Loucy (cell line): ENCODE measurements at regions not wholly inside any gene's neighbourhood (a gene's known extent, or its start where the extent isn't known, plus 50 kb on each side); places are given as distances from the start of the nearest gene placed in this dataset.

Source experiments
- H2AFZ ChIP-seq: fragments of 200-600 bp; sonication (generic); 2 replicates; pipeline ENCODE4 v1.6.0; 2016; ENCODE audit warnings: antibody characterized with exemption, mild to moderate bottlenecking, low read length, moderate library complexity
- H3F3A ChIP-seq: fragments of 200-600 bp; 2 replicates; pipeline ENCODE4 v1.6.0; 2016; ENCODE audit warnings: antibody characterized with exemption, low read depth, mild to moderate bottlenecking
- H3K27me3 ChIP-seq: fragments of 200-600 bp; sonication (generic); 2 replicates; pipeline ENCODE4 v1.6.1; 2014; ENCODE audit warnings: low read length, mild to moderate bottlenecking; ENCODE audit not compliant: insufficient read depth, poor library complexity, severe bottlenecking
- H3K36me3 ChIP-seq: fragments of 200-600 bp; sonication (generic); 2 replicates; pipeline ENCODE4 v1.6.1; 2016; ENCODE audit warnings: low read length; ENCODE audit not compliant: insufficient read depth
- H3K4me1 ChIP-seq: fragments of 200-600 bp; sonication (generic); 2 replicates; pipeline ENCODE4 v1.5.1; 2014; ENCODE audit warnings: low read length, mild to moderate bottlenecking; ENCODE audit not compliant: insufficient read depth, poor library complexity, severe bottlenecking
- H3K4me2 ChIP-seq: fragments of 200-600 bp; sonication (generic); 2 replicates; pipeline ENCODE4 v1.6.0; 2014; ENCODE audit warnings: antibody characterized with exemption, low read length, low read depth, mild to moderate bottlenecking; ENCODE audit not compliant: poor library complexity, severe bottlenecking
- H3K4me3 ChIP-seq: fragments of 200-600 bp; sonication (generic); 2 replicates; pipeline ENCODE4 v1.5.1; 2014; ENCODE audit warnings: low read length, mild to moderate bottlenecking, mixed read lengths; ENCODE audit not compliant: poor library complexity, severe bottlenecking
- H3K79me2 ChIP-seq: fragments of 200-600 bp; sonication (generic); 2 replicates; pipeline ENCODE4 v1.6.1; 2014; ENCODE audit warnings: low read length; ENCODE audit not compliant: insufficient read depth
- H3K9ac ChIP-seq: fragments of 200-600 bp; sonication (generic); 2 replicates; pipeline ENCODE4 v1.6.0; 2014; ENCODE audit warnings: mild to moderate bottlenecking, low read depth, low read length, moderate library complexity; ENCODE audit not compliant: poor library complexity, severe bottlenecking
- H3K9me2 ChIP-seq: fragments of 200-600 bp; sonication (generic); replicated peaks from 2 replicates; pipeline ENCODE4 v1.6.1; 2016; ENCODE audit warnings: low read depth, low read length, mixed read lengths
- H3K9me3 ChIP-seq: fragments of 200-600 bp; sonication (generic); 2 replicates; pipeline ENCODE4 v1.6.1; 2014; ENCODE audit warnings: mild to moderate bottlenecking, antibody characterized with exemption, low read length, low read depth; ENCODE audit not compliant: insufficient read depth
- H4K20me1 ChIP-seq: fragments of 200-600 bp; sonication (generic); 2 replicates; pipeline ENCODE4 v1.6.0; 2014; ENCODE audit warnings: antibody characterized with exemption, low read length, mild to moderate bottlenecking; ENCODE audit not compliant: insufficient read depth, poor library complexity, severe bottlenecking
- CTCF ChIP-seq: fragments of 200-600 bp; sonication (generic); conservative IDR thresholded peaks from 2 replicates; pipeline ENCODE4 v1.5.1; 2014; ENCODE audit warnings: mild to moderate bottlenecking, antibody characterized with exemption, low read length
- EZH2phosphoT487 ChIP-seq: fragments of 200-600 bp; IDR thresholded peaks from 2 replicates; pipeline ENCODE4 v1.6.1; 2018; ENCODE audit warnings: antibody characterized with exemption, mild to moderate bottlenecking, moderate library complexity, borderline replicate concordance

GRCh38 chr1:111032295-111032897 is 68.7 kb upstream of the LRIF1 start:
- no peak overlapping the region for H3K4me2 ChIP-seq
- H3K9me3 ChIP-seq: no peaks in the 10 kb centered on the region
- H3K79me2 ChIP-seq: no peaks in the 10 kb centered on the region
- no peaks in the 10 kb centered on the region for H3K9me2 ChIP-seq
- TF ChIP-seq EZH2phosphoT487 (no peak), CTCF (peak; percentile 89)
- no peaks in the 10 kb centered on the region for H3K4me1 ChIP-seq
- H3K36me3 ChIP-seq: no peaks in the 10 kb centered on the region
- H3K27me3 ChIP-seq: no peaks in the 10 kb centered on the region
- H4K20me1 ChIP-seq: no peaks in the 10 kb centered on the region
- no peak overlapping the region for H2AFZ ChIP-seq
- no peak overlapping the region for H3K4me3 ChIP-seq
- H3F3A ChIP-seq: no peaks in the 10 kb centered on the region
- no peak overlapping the region for H3K9ac ChIP-seq

- Histone ChIP-seq H3F3A (no peaks in the 10 kb centered on the region), H3K79me2 (no peaks in the 10 kb centered on the region), H3K9me2 (no peaks in the 10 kb centered on the region), H3K36me3 (no peaks in the 10 kb centered on the region), H3K9me3 (no peaks in the 10 kb centered on the region), H2AFZ (0 out of 2 replicates have a peak overlapping the region, but pooled peaks have one; percentile 8), H3K9ac (no peak overlapping the region), H3K4me1 (no peaks in the 10 kb centered on the region), H3K4me2 (no peak overlapping the region), H3K27me3 (no peaks in the 10 kb centered on the region), H4K20me1 (no peaks in the 10 kb centered on the region), H3K4me3 (no peak overlapping the region)
- no peak for TF ChIP-seq EZH2phosphoT487
- TF ChIP-seq CTCF: peak; percentile 98
These were observed 66.9 kb upstream of the LRIF1 start for GRCh38 chr1:111030590-111030989.

GRCh38 chr1:111025109-111025508 is 61.4 kb upstream of the LRIF1 start:
- H3K27me3 ChIP-seq: peaks cover 7% of the 10 kb centered on the region
- H3K4me1 ChIP-seq: no peaks in the 10 kb centered on the region
- no peaks in the 10 kb centered on the region for H3K9me3 ChIP-seq
- H3K9ac ChIP-seq: no peak overlapping the region
- no peak overlapping the region for H2AFZ ChIP-seq
- no peaks in the 10 kb centered on the region for H3K79me2 ChIP-seq
- H4K20me1 ChIP-seq: no peaks in the 10 kb centered on the region
- H3K9me2 ChIP-seq: no peaks in the 10 kb centered on the region
- no peaks in the 10 kb centered on the region for H3F3A ChIP-seq
- TF ChIP-seq CTCF: no peak
- TF ChIP-seq EZH2phosphoT487: no peak
- H3K36me3 ChIP-seq: no peaks in the 10 kb centered on the region
- H3K4me3 ChIP-seq: no peak overlapping the region
- no peak overlapping the region for H3K4me2 ChIP-seq
